HG02885 (cell line): ENCODE measurements at regions not wholly inside any gene's neighbourhood (a gene's known extent, or its start where the extent isn't known, plus 50 kb on each side); places are given as distances from the start of the nearest gene placed in this dataset.
"Not testable (repeated sequence)": the region's sequence is repeated elsewhere in the genome, so short reads cannot be mapped to it uniquely, and the experiment has no call there.

Source experiments
- ATAC-seq: cut with Tn5 transposase; IDR thresholded peaks from one replicate; pipeline ENCODE4 v1.9.1; 2021; ENCODE audit warnings: mild to moderate bottlenecking; ENCODE audit not compliant: unreplicated experiment, poor library complexity

GRCh38 chr15:22238959-22239805, 158.9 kb downstream of the OR4M2 start:
- not testable (repeated sequence) for ATAC-seq

DNA sequence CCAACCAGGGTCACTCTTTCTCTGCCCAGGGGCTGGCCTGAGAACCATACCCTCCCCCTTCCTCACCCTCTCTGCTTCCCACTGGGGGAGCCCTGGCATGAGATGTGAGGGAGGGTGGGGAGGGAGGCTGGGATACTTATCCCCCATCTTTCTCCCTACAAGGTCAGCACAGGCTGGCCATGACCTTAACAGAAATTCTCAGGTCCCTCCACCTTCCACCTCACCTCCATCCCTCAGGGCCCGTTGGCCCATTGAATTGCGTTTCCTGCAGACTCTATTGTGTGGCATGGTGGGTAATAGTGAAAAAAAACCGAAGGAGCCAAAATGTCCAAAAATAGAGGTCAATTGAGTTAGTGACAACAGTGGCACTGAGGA, 159.5 kb downstream of the OR4M2 start:
- no peak for ATAC-seq

GRCh38 chr15:22240403-22240802, 160.1 kb downstream of the OR4M2 start:
- no peak for ATAC-seq

DNA sequence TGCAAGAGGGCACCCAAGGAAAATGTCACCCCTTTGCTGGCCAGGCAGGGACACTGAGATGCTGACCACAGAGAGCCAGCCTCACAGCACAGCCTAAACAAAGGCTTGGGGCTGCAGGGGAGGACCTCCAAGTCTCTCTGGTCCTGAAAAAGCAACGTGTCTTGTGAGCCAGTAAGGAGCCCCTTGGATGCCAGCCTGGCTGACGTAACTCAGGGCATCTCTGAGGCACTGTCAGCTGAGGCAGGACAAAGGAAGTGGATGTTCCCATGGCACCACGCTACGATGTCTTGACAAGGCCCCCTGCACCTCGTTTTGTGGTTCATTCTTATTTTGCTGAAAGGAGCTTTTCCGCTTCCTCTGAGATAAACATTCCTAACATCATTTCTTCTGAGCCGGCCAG, 160.7 kb downstream of the OR4M2 start:
- ATAC-seq = no peak

DNA sequence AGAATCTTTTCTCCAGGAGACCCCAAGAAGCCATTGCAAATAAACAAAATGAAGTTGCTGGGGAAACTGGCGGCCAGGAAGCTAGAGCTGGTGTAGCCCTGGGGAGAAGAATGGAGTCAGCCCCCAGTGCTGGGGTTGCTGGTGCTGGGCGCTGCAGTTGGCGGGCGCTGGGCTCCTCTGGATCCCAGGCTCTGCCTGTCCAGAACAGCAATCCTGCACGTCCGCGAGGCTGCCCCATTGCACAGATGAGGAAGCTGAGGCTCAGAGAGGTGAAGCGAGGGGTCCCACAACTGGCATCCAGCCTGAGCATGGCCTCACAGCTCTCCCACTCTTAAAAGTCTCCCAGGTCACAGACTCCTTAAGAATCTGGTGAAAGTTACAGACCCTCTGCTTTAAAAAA, 161.1 kb downstream of the OR4M2 start:
- no peak for ATAC-seq

- not testable (repeated sequence) for ATAC-seq
Observed at GRCh38 chr15:22242311-22242710, 162.0 kb downstream of the OR4M2 start.

GRCh38 chr15:22243440-22244130, 163.3 kb downstream of the OR4M2 start:
- ATAC-seq = no peak

DNA sequence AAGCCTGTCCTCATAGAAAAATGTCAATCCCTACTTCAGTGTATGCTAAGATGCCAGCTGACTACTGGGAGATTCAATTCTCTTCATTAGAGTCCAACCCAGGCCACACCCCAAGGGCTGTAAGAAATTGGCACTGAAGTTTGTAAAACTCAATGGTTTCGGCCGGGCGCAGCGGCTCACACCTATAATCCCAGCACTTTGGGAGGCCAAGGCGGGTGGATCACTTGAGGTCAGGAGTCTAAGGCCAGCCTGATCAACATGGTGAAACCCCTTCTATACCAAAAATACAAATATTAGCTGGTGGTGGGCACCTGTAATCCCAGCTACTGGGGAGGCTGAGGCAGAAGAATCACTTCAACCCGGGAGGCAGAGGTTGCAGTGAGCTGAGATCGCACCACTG, 169.2 kb downstream of the OR4M2 start:
- ATAC-seq = not testable (repeated sequence)

GRCh38 chr15:22250501-22251290, 170.4 kb downstream of the OR4M2 start:
- not testable (repeated sequence) for ATAC-seq

DNA sequence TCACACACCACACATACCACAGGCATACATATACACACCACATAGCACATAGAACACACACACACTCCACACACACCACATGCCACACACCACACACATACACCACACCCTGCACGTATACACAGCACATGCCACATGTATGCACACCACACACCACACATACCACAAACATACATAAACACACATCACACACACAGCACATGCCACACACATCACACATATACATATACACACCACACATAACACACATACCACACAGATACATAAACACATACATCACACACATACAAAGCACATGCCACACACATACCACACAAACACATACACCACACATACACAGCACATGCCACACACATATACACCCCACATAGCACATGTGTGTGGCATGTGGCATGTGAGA, 171.1 kb downstream of the OR4M2 start:
- no peak for ATAC-seq

GRCh38 chr15:22252047-22252446, 171.7 kb downstream of the OR4M2 start:
- ATAC-seq = not testable (repeated sequence)

GRCh38 chr15:22252521-22252920, 172.2 kb downstream of the OR4M2 start:
- ATAC-seq = not testable (repeated sequence)

DNA sequence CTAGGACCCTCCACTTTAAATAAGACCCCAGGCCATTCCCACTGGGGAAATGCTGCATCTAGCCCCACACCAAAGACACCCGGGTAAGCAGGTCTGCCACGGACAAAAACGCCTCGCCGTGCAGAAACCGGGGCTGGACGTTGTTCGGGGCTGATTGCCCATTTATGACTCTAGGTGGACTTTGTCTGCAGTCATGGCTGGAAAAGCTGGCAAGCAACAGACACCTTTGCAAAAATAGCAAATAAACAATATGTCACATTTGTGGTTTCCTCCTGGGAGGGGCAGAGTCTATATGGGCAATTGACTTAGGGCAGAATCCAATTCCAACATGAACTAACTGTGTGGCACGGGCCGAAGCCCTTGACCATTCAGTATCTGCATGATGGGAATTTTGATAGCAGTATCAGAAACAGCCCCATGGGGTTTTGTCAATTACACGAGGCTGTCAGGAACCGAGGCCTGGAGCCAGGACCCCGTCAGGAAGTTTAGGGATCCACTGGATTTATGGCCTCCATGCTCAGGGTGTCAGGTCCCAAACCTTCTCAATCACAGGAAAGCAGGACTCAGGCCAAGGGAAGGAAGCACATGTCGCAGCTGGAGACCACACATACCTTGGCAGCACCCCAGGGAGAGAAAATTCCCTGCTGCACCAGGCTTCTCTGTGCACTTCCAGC, 172.8 kb downstream of the OR4M2 start:
- not testable (repeated sequence) for ATAC-seq

GRCh38 chr15:22253676-22254408, 173.5 kb downstream of the OR4M2 start:
- ATAC-seq = peak; percentile 81

DNA sequence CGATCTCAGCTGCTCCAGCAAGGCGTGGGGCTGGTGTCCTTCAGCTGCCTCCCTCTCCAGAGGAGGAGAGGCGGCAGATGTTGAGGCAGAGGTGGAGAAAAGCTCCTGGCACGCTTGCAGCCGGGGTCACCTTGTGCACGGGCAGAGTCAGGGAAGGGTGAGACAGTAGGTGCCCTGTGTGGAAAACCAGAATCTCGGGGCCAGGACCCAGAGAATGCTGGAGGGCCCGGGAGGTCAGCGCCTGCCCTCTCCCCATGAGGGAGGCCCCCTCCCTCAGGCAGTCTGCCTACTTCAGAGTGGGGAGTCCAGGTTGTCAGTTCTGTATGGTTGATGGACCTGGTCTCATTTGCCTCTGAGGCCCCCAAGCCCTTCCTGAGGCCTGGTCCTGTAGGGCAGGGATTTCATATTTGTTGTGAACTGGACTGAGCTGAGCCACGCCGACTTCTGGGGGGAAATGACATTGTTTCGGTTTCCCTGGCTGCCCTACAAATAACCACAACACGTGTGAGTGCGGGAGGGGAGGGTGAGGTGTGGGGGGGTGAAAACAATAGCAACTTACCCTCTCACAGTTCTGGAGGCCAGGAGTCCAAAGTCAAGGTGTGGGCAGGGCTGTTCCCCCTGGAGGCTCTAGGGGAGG, 174.2 kb downstream of the OR4M2 start:
- ATAC-seq = peak; percentile 48

DNA sequence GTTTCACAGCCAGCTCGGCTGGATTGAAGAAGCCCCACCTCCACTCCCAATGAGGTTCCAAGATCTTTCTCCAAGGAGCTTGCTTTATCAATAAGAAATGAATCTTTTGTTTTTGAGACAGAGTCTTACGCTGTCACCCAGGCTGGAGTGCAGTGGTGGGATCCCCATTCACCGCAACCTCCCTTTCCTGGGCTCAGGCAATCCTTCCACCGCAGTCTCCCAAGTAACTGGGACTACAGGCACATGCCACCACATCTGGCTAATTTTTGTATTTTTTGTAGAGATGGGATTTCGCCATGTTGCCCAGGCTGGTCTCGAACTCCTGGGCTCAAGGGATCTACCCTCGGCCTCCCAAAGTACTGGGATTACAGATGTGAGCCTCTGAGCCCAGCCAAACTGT, 175.3 kb downstream of the OR4M2 start:
- ATAC-seq = not testable (repeated sequence)

GRCh38 chr15:22256389-22257046, 176.2 kb downstream of the OR4M2 start:
- ATAC-seq = not testable (repeated sequence)
